Superior temporal gyrus (tissue), 1 donor: ENCODE measurements at regions not wholly inside any gene's neighbourhood (a gene's known extent, or its start where the extent isn't known, plus 50 kb on each side); places are given as distances from the start of the nearest gene placed in this dataset.
"Not testable (repeated sequence)": the region's sequence is repeated elsewhere in the genome, so short reads cannot be mapped to it uniquely, and the experiment has no call there.

Experiments
- DNase-seq: peaks from one replicate; pipeline ENCODE4 v3.0.0-alpha.2; 2016; ENCODE audit errors: extremely low spot score

GRCh38 chrX:138931212-138931611 lies 219.7 kb upstream of the FGF13 start:
- peak; percentile 10 for DNase-seq

DNA sequence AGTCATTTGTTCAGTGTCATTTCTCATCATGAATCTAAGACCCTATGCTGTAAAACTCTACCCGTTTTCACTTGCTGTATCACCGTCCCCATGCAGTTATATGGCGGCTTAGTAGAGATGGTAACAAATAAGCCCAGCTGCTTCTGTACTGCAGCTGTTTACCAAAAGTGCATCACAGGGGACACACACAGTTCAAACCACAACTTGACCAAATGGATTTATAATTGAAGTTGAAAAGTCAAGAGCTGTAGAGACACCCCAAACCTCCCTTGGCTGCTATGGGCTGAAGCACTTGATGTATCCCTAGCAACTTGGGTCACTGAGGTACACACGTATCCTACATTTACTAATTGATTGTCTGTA lies 219.0 kb upstream of the FGF13 start:
- DNase-seq = no peak

- DNase-seq = no peak
These were observed 218.5 kb upstream of the FGF13 start for GRCh38 chrX:138929926-138930582.

DNA sequence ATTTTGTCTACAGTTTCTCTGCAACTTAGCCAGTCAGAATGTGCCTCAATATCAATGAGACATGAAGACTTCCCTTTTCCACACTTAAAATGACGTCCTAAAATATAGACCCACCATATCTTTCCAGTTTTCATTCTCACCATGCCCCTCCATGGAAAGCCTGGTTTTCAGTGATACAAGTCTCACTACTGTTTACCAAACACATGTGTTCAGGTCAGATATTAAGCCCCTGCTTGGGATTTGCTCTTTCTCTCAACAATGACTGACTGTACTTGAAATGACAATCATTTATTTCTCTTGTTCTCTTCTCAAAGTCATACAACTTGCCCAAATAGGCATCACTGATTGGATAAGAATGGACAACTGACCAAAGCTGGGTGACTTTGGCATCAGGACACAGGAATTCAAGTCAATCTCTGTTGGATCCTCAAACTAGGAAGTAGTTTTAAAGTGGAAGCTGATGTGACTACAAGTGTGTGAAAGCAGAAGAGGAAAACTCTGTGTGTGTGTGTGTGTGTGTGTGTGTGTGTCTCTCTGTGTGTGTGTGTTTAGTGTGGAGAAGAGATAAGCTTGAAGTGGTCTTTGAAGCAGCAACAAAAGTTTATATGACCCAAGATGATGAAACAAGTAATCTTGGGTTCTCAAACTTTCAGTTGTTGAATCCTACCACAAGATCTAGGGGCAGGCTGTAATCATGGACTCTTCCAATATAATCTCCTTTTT lies 217.4 kb upstream of the FGF13 start:
- no peak for DNase-seq

DNA sequence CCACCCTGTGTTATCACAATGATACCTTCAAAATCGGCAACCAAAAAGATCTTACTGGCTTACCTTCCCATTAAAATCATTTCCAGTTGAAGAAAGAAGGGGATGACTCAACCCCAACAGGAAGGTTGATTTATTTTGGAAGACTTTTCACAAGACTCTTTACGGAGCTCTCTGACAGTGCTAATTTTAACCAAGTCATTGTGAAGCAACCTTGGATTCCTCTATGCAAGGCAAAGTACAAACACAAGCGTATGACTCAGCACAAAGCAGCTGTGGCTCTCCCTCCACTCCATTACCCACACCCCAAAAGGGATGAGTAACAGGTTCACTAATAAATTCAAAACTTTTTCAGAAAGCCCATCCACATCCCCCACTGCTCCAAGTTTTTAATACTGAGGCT lies 213.8 kb upstream of the FGF13 start:
- peak; percentile 7 for DNase-seq

DNA sequence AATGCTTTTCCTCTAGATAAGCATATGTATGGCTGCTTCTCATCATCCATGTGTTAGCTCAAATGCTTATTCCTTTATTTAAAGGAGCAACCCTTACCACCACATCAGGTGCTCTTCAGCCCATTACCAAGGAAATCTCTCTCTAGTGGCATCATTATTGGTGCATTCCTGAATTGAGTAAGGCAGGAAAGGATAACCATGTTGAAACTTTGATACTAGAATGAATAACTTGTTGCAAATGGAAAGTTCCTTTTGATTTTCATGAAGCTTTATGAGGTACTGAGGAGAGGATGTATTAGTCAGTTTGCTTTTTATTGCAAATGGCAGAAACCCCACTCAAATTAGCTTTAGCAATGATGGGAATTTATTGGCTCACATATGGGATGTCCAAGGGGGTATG lies 212.3 kb upstream of the FGF13 start:
- DNase-seq = no peak

DNA sequence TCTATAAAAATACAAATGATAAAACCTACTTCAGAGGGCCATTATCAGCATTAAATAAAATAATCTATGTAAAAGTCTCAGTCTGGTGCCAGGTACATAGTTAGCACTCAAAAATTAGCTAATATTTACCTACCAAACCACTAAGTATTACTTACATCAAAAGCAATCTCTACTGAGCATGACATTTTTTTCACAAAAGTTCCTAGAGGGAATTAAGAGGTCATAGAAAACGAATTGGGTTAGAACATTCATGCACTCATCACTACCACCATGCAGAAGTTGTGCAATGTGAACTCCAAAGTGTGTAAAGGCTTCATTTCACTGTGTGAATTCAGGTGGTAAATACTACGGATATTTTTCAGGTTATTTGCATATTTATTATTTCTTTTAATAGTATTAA lies 209.5 kb upstream of the FGF13 start:
- DNase-seq = no peak

GRCh38 chrX:138917781-138918180 lies 206.3 kb upstream of the FGF13 start:
- DNase-seq = no peak

DNA sequence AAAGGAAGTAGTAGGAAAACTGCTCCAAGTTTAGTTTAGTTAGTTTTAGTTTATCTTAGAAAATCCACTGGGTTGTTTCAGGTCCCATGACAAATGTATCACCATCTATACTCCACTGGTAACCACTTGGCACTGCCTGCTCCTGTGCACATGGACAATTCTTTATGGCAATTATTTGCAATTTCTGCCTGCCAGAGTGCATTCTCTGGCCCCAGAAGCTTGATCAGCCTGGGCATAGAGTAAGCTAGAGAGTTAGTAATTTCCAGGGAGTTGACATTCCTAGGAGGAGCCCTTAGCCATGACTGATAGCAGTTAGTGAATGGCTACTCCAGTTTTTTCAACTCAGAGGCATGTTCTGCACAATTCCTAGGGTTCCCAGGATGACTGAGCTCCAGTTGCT lies 203.2 kb upstream of the FGF13 start:
- no peak for DNase-seq

DNA sequence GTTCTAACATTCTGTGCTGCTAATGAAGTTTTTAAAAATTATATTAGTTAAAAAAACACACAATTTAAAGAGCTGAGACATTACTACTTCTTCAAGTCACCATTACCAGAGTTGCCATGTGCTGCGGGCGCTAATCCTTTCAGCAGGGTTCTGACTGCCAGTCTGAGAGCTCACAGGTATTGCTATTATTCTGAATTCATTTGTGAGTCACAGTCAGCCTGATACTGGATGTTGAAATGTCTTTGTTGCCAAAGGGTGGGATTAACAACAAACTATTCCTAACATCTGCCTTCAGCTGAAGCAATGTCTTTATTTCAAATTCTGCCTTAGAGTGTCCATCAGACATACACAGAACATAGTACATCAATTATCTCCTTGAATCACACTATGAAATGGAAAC lies 197.1 kb upstream of the FGF13 start:
- DNase-seq = no peak

DNA sequence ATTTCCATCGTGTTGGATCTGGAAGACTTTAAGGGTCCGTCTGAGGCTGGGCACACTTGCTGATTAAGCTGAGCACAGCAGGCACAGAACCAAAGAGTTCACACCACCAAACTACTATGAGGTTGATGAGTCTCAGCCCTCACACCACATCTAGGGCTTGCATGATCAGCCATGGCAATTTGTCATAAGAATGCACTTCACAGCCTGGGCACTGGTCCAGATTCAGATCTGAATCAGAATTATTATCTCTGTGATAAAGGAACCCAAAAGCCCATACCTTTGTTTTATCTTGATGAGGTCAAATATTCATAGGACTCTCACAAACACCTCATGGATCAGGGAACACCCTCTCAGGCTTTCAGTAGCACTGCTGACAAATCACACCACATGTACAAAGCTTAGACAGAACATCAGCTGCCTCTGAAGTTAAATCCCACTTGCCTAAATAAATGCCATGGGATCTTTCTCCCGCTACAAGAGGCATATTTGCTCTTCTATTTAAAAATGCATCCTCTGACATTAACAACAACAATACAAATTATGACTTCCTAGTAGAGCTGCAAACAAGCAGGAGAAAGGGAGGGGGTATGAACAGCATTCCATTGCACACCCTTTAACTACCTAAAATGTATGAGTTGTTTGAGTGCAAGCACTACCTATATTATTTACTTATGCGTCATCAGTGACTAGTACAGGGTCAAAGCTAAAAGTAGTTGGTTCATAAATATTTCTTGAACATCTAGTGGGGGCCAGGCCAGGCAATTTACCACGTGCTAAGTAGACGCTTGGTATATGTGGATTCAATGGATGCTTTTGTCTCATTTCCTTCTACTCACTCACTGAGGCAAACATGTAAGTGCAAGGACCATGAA lies 186.3 kb upstream of the FGF13 start:
- no peak for DNase-seq

DNA sequence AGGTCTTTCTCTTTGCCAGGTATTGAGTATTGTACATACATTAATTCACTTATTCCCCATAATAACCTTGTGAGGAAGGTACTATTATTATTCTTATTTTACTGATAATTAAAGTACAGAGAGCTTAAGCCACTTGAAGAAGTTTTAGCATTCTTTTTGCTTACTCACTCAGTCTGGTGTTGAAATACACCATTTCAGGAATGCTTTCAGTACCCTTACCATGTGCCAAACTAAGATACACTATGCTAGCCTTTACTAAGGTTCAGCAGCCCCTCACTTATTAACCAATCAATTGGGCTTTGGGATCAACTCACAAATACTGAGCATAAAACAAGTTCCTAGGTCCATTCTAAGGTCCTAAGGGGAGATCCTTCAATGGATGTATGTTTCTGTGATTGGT lies 179.0 kb upstream of the FGF13 start:
- no peak for DNase-seq

DNA sequence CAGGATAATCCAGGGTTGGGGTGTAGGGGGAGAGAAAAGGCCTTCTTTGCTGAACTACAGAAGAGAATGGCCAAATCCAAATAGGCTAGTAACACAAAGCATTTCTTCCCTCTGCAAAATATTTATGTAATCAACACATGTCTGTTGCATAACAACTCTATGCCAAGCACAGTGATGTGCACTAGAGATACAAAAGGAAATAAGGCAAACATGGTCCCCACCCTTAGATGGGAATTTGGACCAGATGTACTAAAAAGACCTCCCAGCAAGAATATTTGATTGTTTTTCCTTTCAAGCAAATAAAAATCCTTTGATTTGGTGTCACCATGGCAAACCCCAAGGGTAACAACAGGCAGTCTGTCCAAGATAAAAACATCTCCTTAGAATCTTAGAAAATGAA lies 177.6 kb upstream of the FGF13 start:
- DNase-seq = no peak

DNA sequence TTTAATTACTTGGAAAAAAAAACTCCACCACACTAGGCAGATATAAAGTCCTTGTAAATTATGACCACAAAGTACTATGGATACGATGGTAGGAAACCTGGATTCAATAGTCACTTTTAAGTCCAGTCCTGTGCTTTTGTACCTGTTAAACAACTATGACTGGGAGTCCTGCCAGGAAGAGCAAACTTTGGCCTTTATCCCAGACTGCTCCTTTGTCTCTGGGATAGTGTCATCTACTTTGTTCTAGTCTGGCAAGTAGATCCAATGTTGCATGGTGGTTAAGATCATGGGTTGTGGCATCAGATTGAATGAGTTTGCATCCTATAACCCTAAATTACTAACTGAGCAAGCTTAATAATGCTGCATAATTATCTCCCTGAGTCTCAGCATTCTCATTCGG lies 175.3 kb upstream of the FGF13 start:
- DNase-seq = no peak

DNA sequence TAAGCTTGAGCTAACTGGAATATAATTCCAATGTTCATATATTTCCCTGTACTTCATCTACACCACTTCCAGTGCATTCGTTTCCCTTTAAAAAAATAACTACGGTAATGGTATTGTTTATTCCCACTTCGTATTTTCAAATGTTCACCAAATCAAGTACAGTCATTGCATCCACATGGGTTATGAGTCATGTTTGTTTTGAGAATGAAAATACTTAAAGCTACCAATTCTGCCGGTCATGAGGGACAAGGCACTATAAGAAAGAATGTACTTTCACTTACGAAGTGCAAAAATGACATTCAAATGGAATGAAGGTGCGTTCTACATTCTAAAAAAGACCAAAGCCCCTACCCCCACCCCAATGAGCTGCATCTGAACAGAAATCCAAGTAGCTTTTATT lies 174.4 kb upstream of the FGF13 start:
- DNase-seq = no peak

DNA sequence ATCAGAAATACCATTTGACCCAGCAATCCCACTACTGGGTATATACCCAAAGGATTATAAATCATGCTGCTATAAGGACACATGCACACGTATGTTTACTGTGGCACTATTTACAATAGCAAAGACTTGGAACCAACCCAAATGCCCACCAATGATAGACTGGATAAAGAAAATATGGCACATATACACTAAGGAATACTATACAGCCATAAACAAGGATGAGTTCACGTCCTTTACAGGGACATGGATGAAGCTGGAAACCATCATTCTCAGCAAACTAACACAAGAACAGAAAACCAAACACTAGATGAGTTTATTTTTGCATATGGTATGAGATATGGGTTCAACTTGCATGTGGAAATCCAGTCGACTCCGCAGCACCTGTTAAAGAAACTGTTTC lies 168.8 kb upstream of the FGF13 start:
- not testable (repeated sequence) for DNase-seq

- no peak for DNase-seq
These were observed 166.2 kb upstream of the FGF13 start for GRCh38 chrX:138877746-138878145.

DNA sequence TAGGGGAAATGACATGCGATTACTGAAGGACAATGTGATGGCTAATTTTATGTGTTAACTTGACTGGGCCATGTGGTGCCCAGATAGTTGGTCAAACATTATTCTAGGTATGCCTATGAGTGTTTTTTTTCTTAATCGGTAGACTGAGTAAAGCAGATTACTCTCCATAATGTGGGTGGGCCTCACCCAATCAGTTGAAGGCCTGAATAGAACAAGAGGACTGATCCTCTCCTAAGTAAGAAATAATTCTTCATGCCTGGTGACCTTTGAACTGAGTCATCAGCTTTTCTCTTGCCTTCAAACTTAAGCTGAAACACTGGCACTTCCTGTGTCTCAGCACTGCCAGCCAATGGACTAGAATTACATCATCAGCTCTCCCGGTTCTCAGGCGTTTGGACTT lies 164.0 kb upstream of the FGF13 start:
- no peak for DNase-seq

DNA sequence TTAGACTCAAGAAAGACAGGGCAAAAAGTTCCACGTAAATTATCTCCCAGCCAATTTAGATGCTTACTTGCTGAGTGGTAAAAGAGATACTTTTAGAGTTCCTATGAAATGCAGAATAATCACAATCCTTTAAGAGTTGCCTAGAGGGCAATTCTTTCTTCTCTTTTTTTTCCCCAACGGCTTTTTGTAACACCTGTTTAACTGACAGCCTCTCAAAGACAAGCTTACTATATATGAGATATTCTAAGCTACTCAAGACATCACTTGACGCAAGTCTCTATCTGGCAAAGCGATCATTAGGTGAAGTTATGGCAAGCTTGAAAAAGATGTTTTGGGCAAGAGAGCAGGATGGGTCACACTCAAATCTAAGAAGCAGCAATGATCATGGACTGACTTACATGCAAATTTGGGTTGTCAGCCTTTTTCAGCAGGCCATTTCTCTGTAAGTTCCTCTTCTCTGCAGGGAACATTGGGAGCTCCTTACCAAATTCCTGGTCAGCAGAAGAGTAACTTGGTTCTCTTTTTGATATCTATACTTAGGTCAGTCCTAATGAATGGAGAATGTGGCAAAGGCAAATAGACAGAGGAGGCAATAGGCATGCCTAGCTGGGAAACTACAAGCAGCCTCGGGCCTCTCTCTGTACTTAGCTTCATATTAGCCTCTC lies 162.9 kb upstream of the FGF13 start:
- DNase-seq = no peak

- DNase-seq = not testable (repeated sequence)
These were observed 162.1 kb upstream of the FGF13 start for GRCh38 chrX:138873640-138874039.

GRCh38 chrX:138872537-138872936 lies 161.0 kb upstream of the FGF13 start:
- DNase-seq = no peak

- DNase-seq = no peak
These were observed 160.2 kb upstream of the FGF13 start for GRCh38 chrX:138871739-138872138.
